GM10266 (cell line): ENCODE measurements at regions not wholly inside any gene's neighbourhood (a gene's known extent, or its start where the extent isn't known, plus 50 kb on each side); places are given as distances from the start of the nearest gene placed in this dataset.

Experiments used
- DNase-seq: peaks from one replicate; pipeline ENCODE4 v3.0.0; 2012; ENCODE audit errors: extremely low spot score
- TF ChIP-seq, protein P1 (sequence below): IDR thresholded peaks from 2 replicates; pipeline ENCODE4 v1.5.1; 2012; ENCODE audit warnings: mild to moderate bottlenecking, low read depth; ENCODE audit not compliant: control insufficient read depth, insufficient read depth; ENCODE audit errors: missing control alignments

DNA sequence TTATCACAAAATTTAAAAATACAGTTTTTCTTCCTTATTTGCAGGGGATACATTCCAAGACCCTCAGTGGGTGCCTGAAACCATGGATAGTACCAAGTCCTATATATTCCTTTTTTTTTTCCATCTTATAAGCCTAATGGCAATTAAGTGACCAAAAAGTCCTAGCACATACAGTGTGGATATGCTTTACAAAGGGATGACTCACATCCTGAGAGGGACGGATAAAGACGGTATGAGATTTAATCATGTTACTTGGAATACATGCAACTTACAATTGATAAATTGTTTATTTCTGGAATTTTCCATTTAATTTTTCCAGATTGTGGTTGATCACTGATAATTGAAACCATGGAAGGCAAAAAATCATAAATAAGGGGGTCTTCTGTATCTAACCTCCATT lies 181.2 kb upstream of the BRINP3 start:
- TF ChIP-seq, protein P1, sequence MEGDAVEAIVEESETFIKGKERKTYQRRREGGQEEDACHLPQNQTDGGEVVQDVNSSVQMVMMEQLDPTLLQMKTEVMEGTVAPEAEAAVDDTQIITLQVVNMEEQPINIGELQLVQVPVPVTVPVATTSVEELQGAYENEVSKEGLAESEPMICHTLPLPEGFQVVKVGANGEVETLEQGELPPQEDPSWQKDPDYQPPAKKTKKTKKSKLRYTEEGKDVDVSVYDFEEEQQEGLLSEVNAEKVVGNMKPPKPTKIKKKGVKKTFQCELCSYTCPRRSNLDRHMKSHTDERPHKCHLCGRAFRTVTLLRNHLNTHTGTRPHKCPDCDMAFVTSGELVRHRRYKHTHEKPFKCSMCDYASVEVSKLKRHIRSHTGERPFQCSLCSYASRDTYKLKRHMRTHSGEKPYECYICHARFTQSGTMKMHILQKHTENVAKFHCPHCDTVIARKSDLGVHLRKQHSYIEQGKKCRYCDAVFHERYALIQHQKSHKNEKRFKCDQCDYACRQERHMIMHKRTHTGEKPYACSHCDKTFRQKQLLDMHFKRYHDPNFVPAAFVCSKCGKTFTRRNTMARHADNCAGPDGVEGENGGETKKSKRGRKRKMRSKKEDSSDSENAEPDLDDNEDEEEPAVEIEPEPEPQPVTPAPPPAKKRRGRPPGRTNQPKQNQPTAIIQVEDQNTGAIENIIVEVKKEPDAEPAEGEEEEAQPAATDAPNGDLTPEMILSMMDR = no peak
- DNase-seq = no peak

DNA sequence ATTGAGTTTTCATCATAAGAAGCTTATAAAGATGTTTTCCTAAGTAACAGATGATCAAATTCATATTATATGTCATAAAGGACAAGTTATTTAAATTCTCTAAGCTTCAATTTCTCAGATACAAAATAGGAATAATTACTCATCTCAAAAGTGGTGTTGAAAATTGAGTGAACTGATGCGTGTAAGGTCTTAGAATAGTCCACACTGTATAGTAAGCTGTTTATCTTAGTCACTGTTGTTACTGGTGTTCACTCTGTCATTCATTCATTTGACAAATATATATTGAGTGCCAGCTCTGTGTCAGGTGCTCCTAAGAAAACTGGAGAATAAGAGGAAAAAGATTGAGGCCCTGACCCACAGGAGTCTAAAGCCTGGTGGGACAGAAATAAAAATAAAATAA lies 186.3 kb upstream of the BRINP3 start:
- DNase-seq = no peak
- TF ChIP-seq, protein P1 = no peak

DNA sequence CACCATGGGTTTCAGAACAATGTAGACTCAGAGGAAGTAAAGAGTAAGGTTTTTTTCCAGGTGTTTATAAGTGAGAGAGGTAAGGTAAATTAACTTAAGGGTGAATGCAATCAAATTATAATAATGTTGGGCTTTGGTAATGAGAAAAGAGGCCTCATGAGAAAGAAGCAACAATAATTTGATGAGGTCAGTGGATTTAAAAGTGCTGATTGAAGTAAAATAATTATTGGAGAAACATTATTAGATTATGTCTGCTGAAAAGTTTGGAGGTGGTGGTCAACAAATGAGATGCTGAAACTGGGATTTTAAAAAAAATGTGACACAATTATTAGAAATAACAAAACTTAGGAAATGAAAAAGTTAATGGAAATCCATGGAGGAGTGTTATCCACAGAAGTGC lies 187.4 kb upstream of the BRINP3 start:
- TF ChIP-seq, protein P1 = no peak
- DNase-seq = no peak

DNA sequence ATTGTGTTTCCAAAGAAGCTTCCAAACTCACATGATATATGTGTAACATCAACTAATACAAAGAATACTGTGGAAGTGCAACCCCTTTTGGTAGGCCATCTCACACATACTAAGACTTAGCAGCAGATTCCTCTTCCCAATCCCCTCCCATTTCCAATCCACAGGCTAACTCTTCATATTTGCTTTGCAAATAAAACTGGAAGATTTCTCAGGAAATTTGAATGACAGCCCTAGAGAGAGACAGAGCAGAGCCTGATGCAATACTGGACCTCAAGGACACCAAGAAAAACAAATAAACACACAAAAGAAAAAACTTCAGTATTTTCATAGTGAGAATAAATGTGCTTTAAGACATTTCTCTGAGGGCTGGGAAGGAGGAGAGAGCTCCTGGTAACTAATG lies 190.2 kb upstream of the BRINP3 start:
- no peak for DNase-seq
- TF ChIP-seq, protein P1 = no peak

DNA sequence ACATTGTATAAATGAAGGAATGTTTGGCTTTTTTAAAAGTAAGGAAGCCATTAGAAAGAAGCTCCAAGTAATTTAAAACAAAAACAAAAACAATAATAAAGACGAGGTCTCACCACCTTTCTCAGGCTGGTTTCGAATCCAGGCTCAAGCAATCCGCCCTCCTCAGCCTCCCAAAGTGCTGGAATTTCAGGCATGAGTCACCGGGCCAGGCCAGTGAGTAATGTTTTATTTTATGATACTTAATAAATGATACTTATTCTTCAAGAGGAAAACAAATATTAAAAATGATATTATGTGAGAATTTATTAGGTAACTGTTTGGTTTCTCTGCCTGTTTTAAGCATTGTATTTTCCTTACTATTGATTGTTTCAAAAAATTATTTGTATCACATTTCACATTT lies 201.4 kb upstream of the BRINP3 start:
- TF ChIP-seq, protein P1 = no peak

DNA sequence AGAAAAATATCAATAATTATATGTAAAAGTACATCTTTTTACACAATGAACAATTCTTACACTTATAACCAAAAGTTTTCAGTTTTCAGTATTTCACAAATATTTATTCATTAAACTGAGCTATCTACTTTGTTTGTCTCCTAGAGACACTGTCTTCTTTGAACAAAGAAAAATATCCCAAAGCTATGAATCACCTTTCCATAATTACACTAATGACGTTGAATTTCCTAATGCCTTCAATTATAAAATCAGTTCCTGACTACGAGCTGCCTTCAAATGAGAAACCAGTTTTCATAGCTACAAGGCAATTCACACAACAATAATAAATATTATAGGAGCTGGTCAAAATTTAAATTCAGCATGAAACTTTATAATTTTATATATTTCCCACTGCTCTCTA lies 201.8 kb upstream of the BRINP3 start:
- TF ChIP-seq, protein P1 = no peak
- no peak for DNase-seq

More for the DNA sequence above, 201.4 kb upstream of the BRINP3 start:
- no peak for DNase-seq

DNA sequence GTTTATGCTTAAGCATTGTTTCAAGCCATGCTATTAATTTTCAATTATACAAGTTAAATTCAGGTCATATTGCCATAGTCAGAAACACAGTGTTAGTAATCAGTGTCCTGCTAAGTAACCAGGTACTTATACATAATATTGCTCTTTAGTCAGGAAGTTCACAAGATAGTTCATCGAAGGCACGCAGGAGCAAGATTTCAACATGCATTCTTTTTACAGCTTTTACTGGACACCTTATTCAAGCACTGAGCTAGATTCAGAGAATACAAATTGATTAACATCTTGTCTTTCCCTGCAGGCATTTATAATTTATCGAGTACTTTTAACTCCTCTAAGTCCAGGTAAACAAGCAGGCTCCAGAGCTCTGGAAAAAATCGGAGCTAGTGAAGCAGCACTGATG lies 202.3 kb upstream of the BRINP3 start:
- TF ChIP-seq, protein P1 = no peak
- DNase-seq = no peak
